ENCODE measurements at regions not wholly inside any gene's neighbourhood (a gene's known extent, or its start where the extent isn't known, plus 50 kb on each side); places are given as distances from the start of the nearest gene placed in this dataset.

GRCh38 chr5:40098313-40098712 is 581.4 kb upstream of the PTGER4 start:
- Histone ChIP-seq H3K4me1 (peaks cover 0 to 4% (median 0%) of the 10 kb centered on the region in 4 donors), H3K27me3 (no peaks in the 10 kb centered on the region), H3K9me3 (no peaks in the 10 kb centered on the region), H3K4me3 (no peak overlapping the region), H3K27ac (no peak overlapping the region), H3K36me3 (no peaks in the 10 kb centered on the region)
- TF ChIP-seq POLR2A (IDR thresholded peaks at IDR 0.05) (no peak), POLR2AphosphoS5 (IDR thresholded peaks at IDR 0.05) (no peak), EP300 (IDR thresholded peaks at IDR 0.05; ENCODE audit: low read depth) (no peak), CTCF (IDR thresholded peaks at IDR 0.05) (no peak)
- intact Hi-C loops (cut with DNase I; ENCODE audit: low total_unique reads) = no loop called here
- no peak for DNase-seq
- in situ Hi-C loops (cut with MboI; ENCODE audit: low pct_ligation_motif_present in 1 of 4, low pct_unique_long_range_greater_than_20kb in 1 of 4, low sequenced_read_pairs in 3 of 4) = no loop called here

GRCh38 chr5:40093550-40093949 is 586.2 kb upstream of the PTGER4 start:
- in situ Hi-C loops (cut with MboI; ENCODE audit: low pct_ligation_motif_present in 1 of 4, low pct_unique_long_range_greater_than_20kb in 1 of 4, low sequenced_read_pairs in 3 of 4) = no loop called here
- Histone ChIP-seq H3K9me3 (peaks cover 9 to 10% of the 10 kb centered on the region in 2 donors), H3K27ac (peak overlapping the region in 3 of 4 donors; percentile 17 to 42 (median 35)), H3K36me3 (no peaks in the 10 kb centered on the region), H3K27me3 (no peaks in the 10 kb centered on the region), H3K4me3 (no peak overlapping the region), H3K4me1 (peaks cover 0 to 4% (median 0%) of the 10 kb centered on the region in 4 donors)
- DNase-seq = no peak
- intact Hi-C loops (cut with DNase I; ENCODE audit: low total_unique reads) = no loop called here
- TF ChIP-seq EP300 (IDR thresholded peaks at IDR 0.05; ENCODE audit: low read depth) = peak; percentile 47
- TF ChIP-seq CTCF (IDR thresholded peaks at IDR 0.05) = no peak
- no peak for TF ChIP-seq POLR2A (IDR thresholded peaks at IDR 0.05)
- TF ChIP-seq POLR2AphosphoS5 (IDR thresholded peaks at IDR 0.05) = peak in 2 of 3 donors; percentile 79 to 86
- 53 to 83% methylated on average over 2 of the region's 2 CpGs for WGBS, 2 donors (ENCODE audit: low coverage in 1 of 2)

GRCh38 chr5:40089269-40089668 is 590.4 kb upstream of the PTGER4 start:
- Histone ChIP-seq H3K4me3 (no peak overlapping the region), H3K27ac (no peak overlapping the region), H3K27me3 (no peaks in the 10 kb centered on the region), H3K36me3 (no peaks in the 10 kb centered on the region), H3K9me3 (peaks cover 9 to 10% of the 10 kb centered on the region in 2 donors), H3K4me1 (no peaks in the 10 kb centered on the region)
- DNase-seq = no peak
- TF ChIP-seq POLR2A (IDR thresholded peaks at IDR 0.05) (no peak), CTCF (IDR thresholded peaks at IDR 0.05) (no peak), POLR2AphosphoS5 (IDR thresholded peaks at IDR 0.05) (no peak), EP300 (IDR thresholded peaks at IDR 0.05; ENCODE audit: low read depth) (no peak)
- intact Hi-C loops (cut with DNase I; ENCODE audit: low total_unique reads) = no loop called here
- in situ Hi-C loops (cut with MboI; ENCODE audit: low pct_ligation_motif_present in 1 of 4, low pct_unique_long_range_greater_than_20kb in 1 of 4, low sequenced_read_pairs in 3 of 4) = no loop called here

- H3K9me3 ChIP-seq = peaks cover 0 to 2% of the 10 kb centered on the region in 2 donors
- in situ Hi-C loops (cut with MboI; ENCODE audit: low pct_ligation_motif_present in 1 of 4, low pct_unique_long_range_greater_than_20kb in 1 of 4, low sequenced_read_pairs in 3 of 4) = no loop called here
- H3K27me3 ChIP-seq = no peaks in the 10 kb centered on the region
- TF ChIP-seq POLR2AphosphoS5 (IDR thresholded peaks at IDR 0.05) (no peak), EP300 (IDR thresholded peaks at IDR 0.05; ENCODE audit: low read depth) (no peak), POLR2A (IDR thresholded peaks at IDR 0.05) (no peak)
- DNase-seq = no peak
- H3K36me3 ChIP-seq = no peaks in the 10 kb centered on the region
- WGBS, 2 donors (ENCODE audit: low coverage in 1 of 2) = 55 to 67% methylated on average over 1 of the region's 1 CpG
- intact Hi-C loops (cut with DNase I; ENCODE audit: low total_unique reads) = no loop called here
- peaks cover 0 to 7% (median 0%) of the 10 kb centered on the region in 4 donors for H3K4me1 ChIP-seq
- no peak overlapping the region for H3K4me3 ChIP-seq
- no peak overlapping the region for H3K27ac ChIP-seq
Measured at GRCh38 chr5:40084614-40085013, 595.1 kb upstream of the PTGER4 start.

GRCh38 chr5:40082313-40082712 is 597.4 kb upstream of the PTGER4 start:
- H3K4me3 ChIP-seq = no peak overlapping the region
- intact Hi-C loops (cut with DNase I; ENCODE audit: low total_unique reads) = no loop called here
- DNase-seq = no peak
- H3K9me3 ChIP-seq = no peaks in the 10 kb centered on the region
- no peak for TF ChIP-seq POLR2AphosphoS5 (IDR thresholded peaks at IDR 0.05)
- TF ChIP-seq POLR2A (IDR thresholded peaks at IDR 0.05) = no peak
- TF ChIP-seq EP300 (IDR thresholded peaks at IDR 0.05; ENCODE audit: low read depth) = no peak
- no peak for TF ChIP-seq CTCF (IDR thresholded peaks at IDR 0.05)
- in situ Hi-C loops (cut with MboI; ENCODE audit: low pct_ligation_motif_present in 1 of 4, low pct_unique_long_range_greater_than_20kb in 1 of 4, low sequenced_read_pairs in 3 of 4) = no loop called here
- H3K4me1 ChIP-seq = peaks cover 0 to 7% (median 0%) of the 10 kb centered on the region in 4 donors
- WGBS, 2 donors (ENCODE audit: low coverage in 1 of 2) = no CpG with 5 or more reads among the region's 1 CpG
- no peaks in the 10 kb centered on the region for H3K36me3 ChIP-seq
- H3K27ac ChIP-seq = no peak overlapping the region
- no peaks in the 10 kb centered on the region for H3K27me3 ChIP-seq

Measured in transverse colon (tissue), 4 donors.